C4-2B (cell line): ENCODE measurements at regions not wholly inside any gene's neighbourhood (a gene's known extent, or its start where the extent isn't known, plus 50 kb on each side); places are given as distances from the start of the nearest gene placed in this dataset.

Experiments used
- CTCF ChIP-seq: fragments of 450-650 bp; conservative IDR thresholded peaks from 2 replicates; pipeline ENCODE4 v1.5.1; 2017; ENCODE audit warnings: mild to moderate bottlenecking
- ZFX ChIP-seq: fragments of 450-650 bp; IDR thresholded peaks from 2 replicates; pipeline ENCODE4 v1.6.1; 2017

GRCh38 chr4:14650127-14650526 lies 352.2 kb upstream of the CPEB2 start:
- no peak for TF ChIP-seq CTCF
- TF ChIP-seq ZFX = no peak
